ENCODE measurements at regions not wholly inside any gene's neighbourhood (a gene's known extent, or its start where the extent isn't known, plus 50 kb on each side); places are given as distances from the start of the nearest gene placed in this dataset.

GRCh38 chr13:31433746-31434145 lies 234.0 kb downstream of the B3GLCT start:
- Mint-ChIP-seq H3K36me3 (no peaks in the 10 kb centered on the region), H3K4me3 (no peak overlapping the region), H3K27me3 (ENCODE audit: insufficient read depth, low read depth) (peaks cover 2% of the 10 kb centered on the region), H3K9me3 (peaks cover 9% of the 10 kb centered on the region), H3K27ac (no peak overlapping the region), H3K4me1 (peaks cover 9% of the 10 kb centered on the region)
- H2AFZ ChIP-seq (replicated peaks) = no peak overlapping the region
- no peaks in the 10 kb centered on the region for H3K9me3 ChIP-seq (ENCODE audit: low read depth)
- no peak overlapping the region for H3K4me3 ChIP-seq
- TF ChIP-seq EZH2phosphoT487 (IDR thresholded peaks at IDR 0.05) (no peak), CTCF (IDR thresholded peaks at IDR 0.05) (no peak), EZH2 (IDR thresholded peaks at IDR 0.05) (no peak)
- DNase-seq (ENCODE audit: low spot score) = no peak
- H3K27me3 ChIP-seq = no peaks in the 10 kb centered on the region
- H3K79me2 ChIP-seq (ENCODE audit: low read depth) = no peaks in the 10 kb centered on the region
- H3F3A ChIP-seq (ENCODE audit: low read depth) = no peaks in the 10 kb centered on the region
- H3K4me1 ChIP-seq = no peaks in the 10 kb centered on the region
- H4K20me1 ChIP-seq (ENCODE audit: low read depth) = no peaks in the 10 kb centered on the region
- no peak overlapping the region for H3K4me2 ChIP-seq
- H3K36me3 ChIP-seq = no peaks in the 10 kb centered on the region
- H3K27ac ChIP-seq = no peak overlapping the region
- no peak overlapping the region for H3K9ac ChIP-seq

GRCh38 chr13:31434613-31435012 lies 234.8 kb downstream of the B3GLCT start:
- H3K4me2 ChIP-seq = no peak overlapping the region
- H3K79me2 ChIP-seq (ENCODE audit: low read depth) = no peaks in the 10 kb centered on the region
- H3K9ac ChIP-seq = no peak overlapping the region
- H3K9me3 Mint-ChIP-seq = peaks cover 9% of the 10 kb centered on the region
- H3K4me3 Mint-ChIP-seq = no peak overlapping the region
- no peak overlapping the region for H3K4me3 ChIP-seq
- H3K4me1 ChIP-seq = no peaks in the 10 kb centered on the region
- no peak overlapping the region for H2AFZ ChIP-seq (replicated peaks)
- H3F3A ChIP-seq (ENCODE audit: low read depth) = no peaks in the 10 kb centered on the region
- TF ChIP-seq EZH2phosphoT487 (IDR thresholded peaks at IDR 0.05) (no peak), CTCF (IDR thresholded peaks at IDR 0.05) (no peak), EZH2 (IDR thresholded peaks at IDR 0.05) (no peak)
- H3K27me3 ChIP-seq = no peaks in the 10 kb centered on the region
- no peaks in the 10 kb centered on the region for H4K20me1 ChIP-seq (ENCODE audit: low read depth)
- H3K36me3 ChIP-seq = no peaks in the 10 kb centered on the region
- no peaks in the 10 kb centered on the region for H3K36me3 Mint-ChIP-seq
- H3K27me3 Mint-ChIP-seq (ENCODE audit: insufficient read depth, low read depth) = peaks cover 2% of the 10 kb centered on the region
- peaks cover 9% of the 10 kb centered on the region for H3K4me1 Mint-ChIP-seq
- H3K9me3 ChIP-seq (ENCODE audit: low read depth) = no peaks in the 10 kb centered on the region
- H3K27ac ChIP-seq = no peak overlapping the region
- H3K27ac Mint-ChIP-seq = no peak overlapping the region
- no peak for DNase-seq (ENCODE audit: low spot score)

- Mint-ChIP-seq H3K4me3 (no peak overlapping the region), H3K27ac (no peak overlapping the region), H3K27me3 (ENCODE audit: insufficient read depth, low read depth) (peaks cover 2% of the 10 kb centered on the region), H3K9me3 (peaks cover 9% of the 10 kb centered on the region), H3K36me3 (no peaks in the 10 kb centered on the region), H3K4me1 (peaks cover 9% of the 10 kb centered on the region)
- H3K4me3 ChIP-seq = no peak overlapping the region
- no peaks in the 10 kb centered on the region for H4K20me1 ChIP-seq (ENCODE audit: low read depth)
- H3K27me3 ChIP-seq = no peaks in the 10 kb centered on the region
- H3K4me2 ChIP-seq = no peak overlapping the region
- H3K9ac ChIP-seq = no peak overlapping the region
- H3K27ac ChIP-seq = no peak overlapping the region
- H2AFZ ChIP-seq (replicated peaks) = no peak overlapping the region
- no peaks in the 10 kb centered on the region for H3K4me1 ChIP-seq
- DNase-seq (ENCODE audit: low spot score) = no peak
- no peaks in the 10 kb centered on the region for H3K9me3 ChIP-seq (ENCODE audit: low read depth)
- TF ChIP-seq CTCF (IDR thresholded peaks at IDR 0.05) (no peak), EZH2 (IDR thresholded peaks at IDR 0.05) (no peak)
- H3F3A ChIP-seq (ENCODE audit: low read depth) = no peaks in the 10 kb centered on the region
- H3K36me3 ChIP-seq = no peaks in the 10 kb centered on the region
- H3K79me2 ChIP-seq (ENCODE audit: low read depth) = no peaks in the 10 kb centered on the region
Measured at GRCh38 chr13:31435536-31435935, 235.8 kb downstream of the B3GLCT start.

GRCh38 chr13:31436478-31436877 lies 236.7 kb downstream of the B3GLCT start:
- Histone ChIP-seq H3K9me3 (ENCODE audit: low read depth) (no peaks in the 10 kb centered on the region), H2AFZ (replicated peaks) (no peak overlapping the region), H3K9ac (no peak overlapping the region), H3K27me3 (no peaks in the 10 kb centered on the region), H3K4me2 (no peak overlapping the region), H3K4me3 (no peak overlapping the region), H3K79me2 (ENCODE audit: low read depth) (no peaks in the 10 kb centered on the region), H4K20me1 (ENCODE audit: low read depth) (no peaks in the 10 kb centered on the region), H3F3A (ENCODE audit: low read depth) (no peaks in the 10 kb centered on the region), H3K36me3 (no peaks in the 10 kb centered on the region), H3K4me1 (no peaks in the 10 kb centered on the region), H3K27ac (no peak overlapping the region)
- Mint-ChIP-seq H3K27me3 (ENCODE audit: insufficient read depth, low read depth) (peaks cover 2% of the 10 kb centered on the region), H3K27ac (no peak overlapping the region), H3K9me3 (peaks cover 9% of the 10 kb centered on the region), H3K4me3 (no peak overlapping the region), H3K4me1 (peaks cover 9% of the 10 kb centered on the region), H3K36me3 (no peaks in the 10 kb centered on the region)
- DNase-seq (ENCODE audit: low spot score) = no peak
- TF ChIP-seq EZH2phosphoT487 (IDR thresholded peaks at IDR 0.05) (no peak), CTCF (IDR thresholded peaks at IDR 0.05) (no peak), EZH2 (IDR thresholded peaks at IDR 0.05) (no peak)

All from neural progenitor cell (in vitro differentiated cells).